CD4-positive, alpha-beta T cell treated with Interleukin-6 at 100 ng/mL for 8 hours (primary cell): ENCODE measurements at regions not wholly inside any gene's neighbourhood (a gene's known extent, or its start where the extent isn't known, plus 50 kb on each side); places are given as distances from the start of the nearest gene placed in this dataset.

Experiments used
- DNase-seq: peaks from one replicate; pipeline ENCODE4 v3.0.0-alpha.2; 2020; ENCODE audit warnings: mixed read lengths, low spot score

DNA sequence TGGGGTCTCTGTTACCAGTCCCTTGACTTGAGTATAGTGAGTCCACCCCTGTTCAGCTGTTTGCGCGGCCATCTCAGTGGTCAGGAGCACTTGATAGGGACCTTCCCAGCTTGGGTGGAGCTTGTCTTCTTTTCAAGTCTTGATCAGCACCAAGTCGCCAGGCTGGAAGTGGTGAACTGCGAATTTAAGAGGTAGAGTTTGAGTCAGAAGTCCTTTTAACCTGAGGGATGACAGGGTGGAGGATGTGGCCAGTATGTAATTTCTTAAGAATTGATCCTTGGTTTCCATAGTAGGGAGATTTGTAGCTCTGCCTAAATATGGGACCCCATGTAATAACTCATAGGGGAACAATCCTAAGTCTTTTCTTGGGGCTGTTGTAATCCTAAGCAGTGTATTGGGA, 86.3 kb upstream of the XCR1 start:
- DNase-seq: no peak

DNA sequence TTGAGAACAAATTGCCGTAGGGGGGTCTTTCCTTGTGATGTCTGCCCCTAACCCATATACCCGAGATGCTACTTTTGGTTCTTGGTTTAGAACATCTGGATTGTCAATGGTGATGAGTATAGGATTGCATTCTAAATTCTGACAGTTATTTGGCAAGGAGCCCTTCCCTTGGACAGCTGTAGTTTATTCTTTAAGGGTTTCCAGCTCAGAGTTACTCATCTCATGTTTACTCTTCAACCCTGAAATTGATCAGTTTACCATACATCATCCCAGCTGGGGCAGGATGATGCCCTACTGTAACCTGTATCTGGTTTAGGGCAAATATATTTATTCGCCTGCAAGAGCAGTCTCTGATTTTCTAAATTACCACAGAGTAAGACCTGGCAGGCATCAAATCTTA, 85.7 kb upstream of the XCR1 start:
- no peak for DNase-seq

DNA sequence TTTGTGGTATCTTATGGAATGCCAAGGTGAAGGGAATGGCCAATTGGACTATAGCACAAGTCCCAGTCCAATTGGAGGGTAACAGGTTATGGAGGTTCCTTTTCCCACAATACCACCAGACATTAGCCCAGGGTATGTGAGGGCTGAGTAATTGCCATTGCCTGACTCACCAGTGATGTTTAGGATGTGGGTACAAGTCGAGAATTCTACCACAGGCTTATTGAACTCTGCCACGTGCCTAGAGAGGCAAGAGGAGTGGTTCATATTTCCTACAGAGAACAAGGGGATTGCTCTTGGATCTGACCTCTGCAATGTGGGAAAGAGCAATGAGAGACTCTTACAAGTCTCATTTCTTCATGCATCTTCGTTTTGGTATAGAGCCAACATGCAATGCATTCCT, 85.0 kb upstream of the XCR1 start:
- DNase-seq: no peak

- no peak for DNase-seq
Observed at GRCh38 chr3:46110701-46111493, 83.6 kb upstream of the XCR1 start.

GRCh38 chr3:46107682-46108081, 80.4 kb upstream of the XCR1 start:
- no peak for DNase-seq

DNA sequence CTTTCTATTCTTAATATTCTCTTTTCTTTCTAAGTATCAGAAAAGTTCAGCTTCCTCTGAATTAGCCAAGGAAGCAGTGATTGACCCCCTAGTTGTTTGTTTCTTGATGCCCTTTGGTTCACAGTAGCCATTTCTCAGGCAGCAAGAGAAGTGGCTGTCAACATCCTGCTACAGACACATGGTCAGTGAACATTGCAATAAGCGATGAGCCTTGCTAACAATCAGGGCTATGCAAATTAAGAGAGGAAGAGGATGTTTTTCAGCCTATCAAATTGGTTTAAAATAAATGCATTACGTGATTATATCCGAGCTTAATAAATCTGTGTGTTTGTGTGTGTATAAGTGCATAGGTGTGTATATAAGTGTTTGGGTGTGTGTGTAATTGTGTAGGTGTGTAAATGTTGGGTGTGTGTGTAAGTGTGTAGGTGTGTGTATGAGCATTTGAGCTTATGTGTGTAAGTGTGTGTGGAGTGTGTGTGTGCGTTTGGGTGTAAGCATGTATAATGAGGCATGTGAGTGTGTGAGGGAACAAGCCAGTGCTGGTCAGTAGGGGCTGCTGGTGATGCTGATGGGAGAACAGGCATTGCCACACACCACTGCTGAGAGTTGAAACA, 78.1 kb upstream of the XCR1 start:
- DNase-seq: no peak

GRCh38 chr3:46104706-46105105, 77.4 kb upstream of the XCR1 start:
- DNase-seq: no peak

DNA sequence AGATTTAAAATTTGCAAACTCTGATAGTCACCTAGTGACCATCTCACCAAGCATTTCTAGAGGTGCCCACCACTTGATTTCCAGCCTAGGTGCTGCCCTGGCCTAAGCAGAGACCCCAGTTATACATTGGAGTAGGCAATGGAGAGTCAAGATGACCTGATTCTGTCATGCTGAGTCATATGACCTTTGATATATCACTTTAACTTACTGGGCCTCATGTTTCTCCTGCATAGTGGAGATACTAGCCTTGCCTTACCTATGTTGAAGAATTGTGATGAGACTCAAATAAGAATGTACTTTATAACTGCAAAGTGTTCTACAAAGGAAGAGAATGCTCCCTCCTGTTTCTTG, 75.5 kb upstream of the XCR1 start:
- no peak for DNase-seq

GRCh38 chr3:46102059-46102779, 74.9 kb upstream of the XCR1 start:
- DNase-seq: no peak

DNA sequence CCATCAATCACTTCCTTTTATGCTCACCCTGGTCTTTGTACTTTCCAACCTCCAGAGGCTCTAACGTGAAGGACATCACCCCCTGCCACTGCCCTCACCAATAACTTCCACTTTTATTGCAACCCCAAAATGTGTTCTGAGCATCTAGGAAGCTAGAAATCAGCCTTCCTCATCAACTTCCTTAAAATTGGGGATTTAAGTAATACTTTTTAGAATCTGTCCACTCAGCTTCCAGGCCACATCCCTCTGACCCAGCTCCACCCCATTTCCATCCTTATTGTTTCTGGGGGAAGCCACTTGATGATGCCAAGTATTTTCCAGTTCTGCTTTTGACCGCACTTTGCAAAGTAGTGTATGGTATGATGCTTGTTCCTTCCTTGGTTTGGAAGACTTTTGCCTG, 73.5 kb upstream of the XCR1 start:
- DNase-seq: no peak

DNA sequence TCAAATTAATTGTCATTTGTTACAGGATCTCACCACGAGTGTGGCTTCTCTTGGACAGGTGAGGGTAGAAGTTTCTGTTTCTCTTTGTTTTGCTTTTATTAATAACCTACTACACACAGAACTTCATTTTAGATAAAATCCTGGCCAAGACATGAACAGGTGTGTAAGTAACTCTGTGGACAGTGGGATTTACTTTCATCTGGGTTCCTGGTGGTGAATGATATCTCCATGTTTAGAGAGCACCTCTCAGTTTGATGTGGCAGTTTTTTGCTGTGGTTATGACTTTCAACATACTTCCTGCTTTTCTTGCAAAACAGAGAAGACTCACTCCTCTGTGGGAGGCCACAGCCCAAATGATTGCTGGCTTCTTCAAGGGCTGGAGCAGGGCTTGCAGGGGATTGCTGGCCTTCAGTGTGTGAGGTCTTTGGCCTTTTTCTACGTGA, 71.1 kb upstream of the XCR1 start:
- DNase-seq: peak; percentile 56

- DNase-seq: peak; percentile 23
Observed at GRCh38 chr3:46097691-46098241, 70.5 kb upstream of the XCR1 start.

GRCh38 chr3:46096781-46097180, 69.5 kb upstream of the XCR1 start:
- DNase-seq: no peak

DNA sequence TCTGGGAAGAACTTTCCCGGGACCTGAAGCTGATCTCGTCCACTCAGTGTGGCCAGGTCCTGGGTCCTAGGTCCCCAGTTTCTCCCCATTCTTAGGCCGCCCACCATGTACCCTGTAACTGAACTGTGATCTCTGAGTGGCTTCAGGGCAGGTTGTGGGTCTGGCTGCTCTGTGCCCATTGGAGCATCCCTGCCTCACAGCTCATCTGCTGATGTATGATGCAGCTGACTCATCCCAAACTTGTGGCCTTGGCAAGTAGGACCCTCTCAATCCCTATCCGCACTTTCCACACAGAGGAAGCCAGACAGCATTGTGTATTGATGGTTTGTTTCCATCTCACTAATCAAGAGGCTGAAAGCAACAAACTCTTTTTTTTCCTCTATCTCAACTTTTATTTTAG, 69.1 kb upstream of the XCR1 start:
- DNase-seq: no peak

- DNase-seq: no peak
Observed at GRCh38 chr3:46095307-46095706, 68.0 kb upstream of the XCR1 start.

- no peak for DNase-seq
Observed at GRCh38 chr3:46094506-46094905, 67.2 kb upstream of the XCR1 start.

GRCh38 chr3:46093966-46094365, 66.7 kb upstream of the XCR1 start:
- no peak for DNase-seq

DNA sequence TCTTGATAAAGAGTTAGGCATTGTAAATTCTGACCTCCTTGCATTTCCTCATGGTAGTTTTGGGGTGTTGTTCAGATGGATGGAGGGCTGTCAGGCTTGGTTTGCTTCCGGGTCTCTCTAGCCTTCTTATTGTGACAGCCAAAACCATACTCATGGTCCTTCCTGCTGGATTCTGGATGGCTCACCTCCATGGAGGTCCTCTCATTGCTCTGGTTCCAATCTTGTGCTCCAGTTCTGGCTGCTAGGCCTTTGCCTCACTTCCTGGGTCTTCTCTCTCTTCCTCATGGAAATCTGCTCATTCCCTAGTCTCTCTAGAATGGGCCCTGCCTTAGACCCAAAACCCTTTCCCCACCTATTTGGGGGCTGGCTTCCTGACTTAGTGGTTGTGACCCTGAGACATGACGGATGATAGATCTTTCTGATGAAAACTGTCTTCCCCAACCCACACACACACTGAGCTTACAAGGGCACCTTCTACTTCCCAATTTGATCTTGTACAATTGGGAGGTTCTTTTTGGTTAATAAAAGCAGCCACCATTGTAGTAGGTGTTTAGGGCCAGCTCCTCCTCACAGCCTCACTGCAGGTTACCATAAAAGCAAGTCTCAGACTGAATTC, 66.2 kb upstream of the XCR1 start:
- no peak for DNase-seq

DNA sequence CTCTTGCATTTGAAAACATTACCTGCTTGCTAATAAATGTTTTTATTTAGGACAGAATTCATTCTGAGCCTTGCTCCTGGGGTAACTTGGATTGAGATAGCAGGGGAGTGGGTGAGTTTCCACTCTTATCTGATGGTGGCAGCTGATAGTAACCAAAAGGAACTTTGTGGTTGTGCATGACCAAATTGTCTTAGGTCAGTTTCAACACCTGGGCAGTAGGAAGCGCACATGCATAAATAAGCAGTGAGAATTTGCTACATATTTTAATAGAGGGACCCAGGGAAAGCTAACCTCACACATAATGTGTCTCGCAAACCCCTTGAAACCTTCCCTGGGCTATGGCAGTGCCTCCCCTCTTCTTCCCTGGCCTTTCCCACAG, 65.4 kb upstream of the XCR1 start:
- no peak for DNase-seq

DNA sequence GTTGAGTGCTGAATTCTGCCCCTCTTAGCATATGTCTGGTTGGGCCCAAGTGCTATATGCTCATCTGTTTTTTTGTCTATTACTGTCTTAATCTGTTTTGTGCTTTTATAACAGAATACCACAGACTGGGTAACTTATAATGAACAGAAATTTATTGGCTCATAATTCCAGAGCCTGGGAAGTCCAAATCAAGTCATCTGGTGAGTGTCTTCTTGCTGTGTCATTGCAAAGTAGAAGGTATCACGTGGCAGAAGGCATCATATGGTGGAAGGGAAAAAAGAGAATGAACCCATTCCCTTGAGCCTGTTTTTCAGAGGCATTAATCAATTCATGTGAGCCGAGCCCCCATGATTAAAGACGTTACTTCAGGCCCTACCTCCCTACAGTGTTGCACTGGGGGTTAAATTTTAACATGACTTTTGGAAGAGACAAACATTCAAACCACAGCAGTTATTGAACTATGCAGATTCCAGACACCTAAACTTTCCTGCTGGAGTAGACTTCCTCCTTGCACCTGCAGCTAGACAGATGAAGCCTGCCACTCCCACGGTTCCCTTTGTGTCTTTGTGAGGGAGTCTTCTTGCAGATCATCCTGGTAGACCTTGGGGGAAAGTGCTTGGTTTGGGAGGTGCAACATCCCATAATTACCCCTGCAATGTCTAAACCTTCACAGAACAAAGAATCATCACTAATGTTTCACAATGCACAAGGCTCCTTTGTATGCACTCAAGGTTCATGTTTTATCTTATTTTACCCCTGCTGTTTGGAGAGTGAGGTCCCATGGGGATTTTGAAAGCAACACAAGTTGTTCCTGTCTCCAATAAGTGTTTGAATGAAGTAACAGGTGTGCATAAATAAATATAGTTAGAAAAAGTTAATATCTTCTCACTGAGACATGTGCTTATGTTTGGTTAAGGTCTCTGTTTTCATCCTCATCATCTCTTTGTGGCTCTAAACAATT, 64.7 kb upstream of the XCR1 start:
- no peak for DNase-seq

DNA sequence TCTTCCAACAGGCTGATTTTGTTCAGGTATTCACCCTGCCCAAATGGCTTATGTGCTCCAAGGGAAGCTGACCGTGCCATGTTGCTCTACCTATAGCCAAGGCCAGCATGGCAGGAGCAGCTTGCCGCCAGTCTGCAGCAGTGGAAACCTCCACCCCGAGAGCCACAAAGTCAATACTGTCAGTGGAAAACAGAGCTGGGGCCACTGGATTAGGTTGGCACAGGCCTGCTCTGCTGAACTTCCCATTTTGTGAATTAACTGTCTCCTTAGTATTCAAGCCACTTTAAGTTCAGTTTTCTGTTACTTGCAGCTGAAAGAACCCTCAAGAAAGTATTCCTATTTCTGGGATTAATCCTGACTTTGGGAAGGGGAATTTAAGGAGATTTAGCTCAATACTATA, 63.8 kb upstream of the XCR1 start:
- DNase-seq: no peak
